Calu3 (cell line): ENCODE measurements at regions not wholly inside any gene's neighbourhood (a gene's known extent, or its start where the extent isn't known, plus 50 kb on each side); places are given as distances from the start of the nearest gene placed in this dataset.

Experiments used
- BruUV-seq: library from RNA; stranded (reverse); fragments of 400-500 nt; replicated peaks from 2 replicates; lab custom pipeline; 2021; lab: Mats Ljungman, UMichigan
- CTCF ChIA-PET: fragments of 300-600 bp; sonication (Branson Sonifier 250); formaldehyde crosslinking; loops from one replicate; lab custom pipeline; 2022; ENCODE audit warnings: antibody characterized with exemption; lab: Charles Lee
- DNase-seq: peaks from one replicate; pipeline ENCODE4 v3.0.0; 2022
- H3K27ac Mint-ChIP-seq: one replicate; pipeline ENCODE4 v1.8.0; 2022; ENCODE audit warnings: mixed read lengths; ENCODE audit not compliant: unreplicated experiment
- H3K27me3 Mint-ChIP-seq: one replicate; pipeline ENCODE4 v1.8.0; 2022; ENCODE audit warnings: mixed read lengths; ENCODE audit not compliant: unreplicated experiment
- H3K36me3 Mint-ChIP-seq: one replicate; pipeline ENCODE4 v1.8.0; 2022; ENCODE audit warnings: mild to moderate bottlenecking, moderate library complexity, mixed read lengths; ENCODE audit not compliant: insufficient read depth, unreplicated experiment
- H3K4me1 Mint-ChIP-seq: one replicate; pipeline ENCODE4 v1.8.0; 2022; ENCODE audit warnings: mild to moderate bottlenecking, low read depth, mixed read lengths; ENCODE audit not compliant: unreplicated experiment
- H3K4me3 Mint-ChIP-seq: one replicate; pipeline ENCODE4 v1.8.0; 2022; ENCODE audit warnings: mild to moderate bottlenecking, low read depth, moderate library complexity, mixed read lengths; ENCODE audit not compliant: unreplicated experiment
- H3K9me3 Mint-ChIP-seq: one replicate; pipeline ENCODE4 v1.8.0; 2022; ENCODE audit warnings: low read depth, mixed read lengths; ENCODE audit not compliant: unreplicated experiment
- intact Hi-C: fragments of 100-400 bp; cut with micrococcal nuclease; formaldehyde crosslinking; loops from one replicate; pipeline ENCODE4 v1.10.0; 2022; ENCODE audit not compliant: unreplicated experiment
- TF ChIP-seq, protein P1 (sequence below): fragments of 200-600 bp; IDR thresholded peaks from one replicate; pipeline ENCODE4 v1.8.0; 2022; ENCODE audit warnings: antibody characterized with exemption; ENCODE audit not compliant: unreplicated experiment

DNA sequence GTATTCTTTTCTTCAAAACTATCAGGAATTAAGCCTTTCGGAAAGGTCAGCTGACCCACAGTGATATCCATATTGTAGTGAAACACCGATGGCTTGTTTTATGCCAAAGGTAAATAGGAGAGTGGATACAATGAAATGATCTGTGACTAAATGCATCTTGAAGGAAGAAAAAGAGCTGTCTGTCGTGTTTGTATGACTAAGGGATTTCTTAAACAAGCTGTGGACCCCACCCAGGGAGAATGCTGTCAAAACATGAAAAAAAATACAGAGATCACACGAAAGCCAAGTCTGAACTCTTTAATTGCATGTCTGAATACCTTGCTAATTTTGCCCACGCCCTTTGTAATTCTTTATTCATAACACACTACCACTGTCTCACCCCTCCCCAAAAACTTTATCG, 286.4 kb upstream of the WWC1 start:
- CTCF ChIA-PET = no interaction called here
- no peak for DNase-seq
- Mint-ChIP-seq H3K27me3 (peaks cover 75% of the 10 kb centered on the region), H3K4me1 (no peaks in the 10 kb centered on the region), H3K4me3 (no peak overlapping the region), H3K27ac (no peak overlapping the region), H3K9me3 (no peaks in the 10 kb centered on the region), H3K36me3 (no peaks in the 10 kb centered on the region)
- intact Hi-C loops = no loop called here
- TF ChIP-seq, protein P1, sequence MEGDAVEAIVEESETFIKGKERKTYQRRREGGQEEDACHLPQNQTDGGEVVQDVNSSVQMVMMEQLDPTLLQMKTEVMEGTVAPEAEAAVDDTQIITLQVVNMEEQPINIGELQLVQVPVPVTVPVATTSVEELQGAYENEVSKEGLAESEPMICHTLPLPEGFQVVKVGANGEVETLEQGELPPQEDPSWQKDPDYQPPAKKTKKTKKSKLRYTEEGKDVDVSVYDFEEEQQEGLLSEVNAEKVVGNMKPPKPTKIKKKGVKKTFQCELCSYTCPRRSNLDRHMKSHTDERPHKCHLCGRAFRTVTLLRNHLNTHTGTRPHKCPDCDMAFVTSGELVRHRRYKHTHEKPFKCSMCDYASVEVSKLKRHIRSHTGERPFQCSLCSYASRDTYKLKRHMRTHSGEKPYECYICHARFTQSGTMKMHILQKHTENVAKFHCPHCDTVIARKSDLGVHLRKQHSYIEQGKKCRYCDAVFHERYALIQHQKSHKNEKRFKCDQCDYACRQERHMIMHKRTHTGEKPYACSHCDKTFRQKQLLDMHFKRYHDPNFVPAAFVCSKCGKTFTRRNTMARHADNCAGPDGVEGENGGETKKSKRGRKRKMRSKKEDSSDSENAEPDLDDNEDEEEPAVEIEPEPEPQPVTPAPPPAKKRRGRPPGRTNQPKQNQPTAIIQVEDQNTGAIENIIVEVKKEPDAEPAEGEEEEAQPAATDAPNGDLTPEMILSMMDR = no peak
- no TSS peak for BruUV-seq

DNA sequence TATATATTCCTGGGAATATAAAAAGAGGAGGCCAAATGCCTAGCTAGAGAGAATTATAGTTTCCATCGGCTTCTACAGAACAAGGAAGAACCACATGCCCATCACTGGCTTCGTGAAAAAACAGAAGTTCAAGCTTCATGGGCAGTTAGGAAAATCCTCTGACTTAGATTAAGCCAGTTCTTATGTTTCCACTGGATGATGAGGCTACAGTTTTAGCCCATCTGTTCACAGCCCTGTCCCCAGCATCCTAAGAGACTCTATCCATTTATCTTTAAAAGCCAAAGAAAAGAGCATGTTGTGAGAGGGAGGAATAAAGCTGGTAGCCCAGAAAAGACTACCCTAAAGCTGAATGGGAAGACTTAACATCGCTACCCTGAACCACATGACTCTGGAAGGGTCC, 285.5 kb upstream of the WWC1 start:
- Mint-ChIP-seq H3K4me1 (no peaks in the 10 kb centered on the region), H3K27me3 (peaks cover 80% of the 10 kb centered on the region), H3K36me3 (no peaks in the 10 kb centered on the region), H3K4me3 (no peak overlapping the region), H3K9me3 (no peaks in the 10 kb centered on the region), H3K27ac (no peak overlapping the region)
- CTCF ChIA-PET = no interaction called here
- no peak for DNase-seq
- intact Hi-C loops = no loop called here
- TF ChIP-seq, protein P1 = no peak
- no TSS peak for BruUV-seq

DNA sequence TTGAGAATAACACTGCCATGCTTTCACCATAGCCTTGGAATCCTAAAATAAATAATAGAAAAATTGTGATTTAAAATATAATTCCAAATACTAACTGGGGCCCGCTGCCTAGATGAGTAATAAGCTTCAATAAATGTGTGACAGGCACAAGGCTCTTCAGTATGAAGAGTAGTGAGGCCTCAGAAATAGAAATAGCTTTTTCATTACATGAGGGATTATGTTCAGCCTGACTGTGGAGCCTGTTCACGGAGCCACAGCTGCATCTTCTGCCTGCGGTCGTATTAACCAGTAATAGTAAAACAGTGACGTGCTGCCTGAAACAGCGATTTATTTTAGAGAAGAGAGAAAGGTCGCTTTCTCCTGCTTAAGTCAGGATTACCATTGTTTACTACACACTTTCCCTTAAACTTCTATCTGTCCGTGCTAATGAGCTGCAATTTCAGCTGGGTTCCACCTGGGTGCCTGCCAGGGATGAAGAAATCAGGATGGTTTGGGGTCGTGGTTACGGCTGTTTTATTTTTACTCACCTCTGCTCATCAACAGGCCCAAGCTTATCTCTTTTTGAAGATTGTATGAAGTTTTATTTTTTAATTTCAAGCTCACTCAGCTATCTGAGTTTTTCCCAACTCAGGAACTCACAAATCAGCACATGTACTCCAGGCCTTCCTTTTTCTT, 284.9 kb upstream of the WWC1 start:
- H3K4me1 Mint-ChIP-seq = no peaks in the 10 kb centered on the region
- H3K27ac Mint-ChIP-seq = no peak overlapping the region
- H3K27me3 Mint-ChIP-seq = peaks cover 86% of the 10 kb centered on the region
- no peaks in the 10 kb centered on the region for H3K36me3 Mint-ChIP-seq
- no TSS peak for BruUV-seq
- no peak overlapping the region for H3K4me3 Mint-ChIP-seq
- intact Hi-C loops = no loop called here
- TF ChIP-seq, protein P1 = no peak
- CTCF ChIA-PET = no interaction called here
- no peak for DNase-seq
- H3K9me3 Mint-ChIP-seq = no peaks in the 10 kb centered on the region

DNA sequence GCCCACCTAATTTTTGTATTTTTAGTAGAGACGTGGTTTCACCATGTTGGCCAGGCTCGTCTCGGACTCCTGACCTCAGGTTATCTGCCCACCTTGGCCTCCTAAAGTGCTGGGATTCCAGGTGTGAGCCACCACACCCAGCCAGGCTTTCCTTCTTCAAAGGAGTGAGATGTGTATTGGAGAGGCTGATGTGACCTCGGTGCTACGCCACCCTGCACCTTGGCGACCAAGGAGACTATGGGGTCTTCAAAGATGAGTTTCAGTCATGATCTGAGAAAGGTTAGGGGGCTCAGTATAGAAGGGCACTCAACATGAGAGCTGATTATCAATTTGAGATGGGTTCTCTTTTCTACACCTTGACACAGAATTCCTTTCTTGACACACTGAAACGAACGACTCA, 284.2 kb upstream of the WWC1 start:
- H3K36me3 Mint-ChIP-seq = no peaks in the 10 kb centered on the region
- TF ChIP-seq, protein P1 = no peak
- CTCF ChIA-PET = no interaction called here

More for the DNA sequence above, 284.2 kb upstream of the WWC1 start:
- no peak overlapping the region for H3K27ac Mint-ChIP-seq
- DNase-seq = no peak
- H3K27me3 Mint-ChIP-seq = peaks cover 93% of the 10 kb centered on the region
- intact Hi-C loops = no loop called here
- H3K4me3 Mint-ChIP-seq = no peak overlapping the region
- H3K4me1 Mint-ChIP-seq = no peaks in the 10 kb centered on the region
- no TSS peak for BruUV-seq
- H3K9me3 Mint-ChIP-seq = no peaks in the 10 kb centered on the region
